H9 (cell line): ENCODE measurements at regions not wholly inside any gene's neighbourhood (a gene's known extent, or its start where the extent isn't known, plus 50 kb on each side); places are given as distances from the start of the nearest gene placed in this dataset.

Experiments
- DNase-seq: peaks from one replicate; pipeline ENCODE4 v3.0.0-alpha.2; 2017
- H2AFZ ChIP-seq: one replicate; pipeline ENCODE4 v1.6.1; 2013; ENCODE audit warnings: mild to moderate bottlenecking, low read length, control low read depth, moderate library complexity
- H2AK5ac ChIP-seq: 2 replicates; pipeline ENCODE4 v1.6.1; 2013; ENCODE audit warnings: low read length, control low read depth, mixed read lengths; ENCODE audit not compliant: insufficient read length
- H2BK120ac ChIP-seq: one replicate; pipeline ENCODE4 v1.6.1; 2013; ENCODE audit warnings: low read depth, mild to moderate bottlenecking, low read length, control low read depth, inconsistent platforms; ENCODE audit not compliant: poor library complexity, severe bottlenecking
- H2BK12ac ChIP-seq: 2 replicates; pipeline ENCODE4 v1.6.1; 2013; ENCODE audit warnings: low read length, control low read depth, mixed read lengths, low read depth; ENCODE audit not compliant: insufficient read length
- H2BK15ac ChIP-seq: 2 replicates; pipeline ENCODE4 v1.6.1; 2013; ENCODE audit warnings: low read depth, low read length, control low read depth
- H2BK20ac ChIP-seq: one replicate; pipeline ENCODE4 v1.6.1; 2013; ENCODE audit warnings: low read depth, mild to moderate bottlenecking, low read length, control low read depth, inconsistent platforms; ENCODE audit not compliant: poor library complexity, severe bottlenecking
- H2BK5ac ChIP-seq: 2 replicates; pipeline ENCODE4 v1.6.1; 2013; ENCODE audit warnings: low read length, control low read depth, mixed read lengths; ENCODE audit not compliant: insufficient read length
- H3K14ac ChIP-seq: 2 replicates; pipeline ENCODE4 v1.6.1; 2013; ENCODE audit warnings: low read length, control low read depth; ENCODE audit not compliant: insufficient read depth
- H3K18ac ChIP-seq: 2 replicates; pipeline ENCODE4 v1.6.1; 2013; ENCODE audit warnings: low read depth, mild to moderate bottlenecking, mixed read lengths, low read length, control low read depth; ENCODE audit not compliant: insufficient read length
- H3K23ac ChIP-seq: 2 replicates; pipeline ENCODE4 v1.6.1; 2013; ENCODE audit warnings: low read length, control low read depth, mixed read lengths, low read depth; ENCODE audit not compliant: insufficient read length
- H3K23me2 ChIP-seq: 2 replicates; pipeline ENCODE4 v1.6.1; 2013; ENCODE audit warnings: low read depth, mild to moderate bottlenecking, mixed read lengths, low read length, control low read depth; ENCODE audit not compliant: insufficient read length, poor library complexity, severe bottlenecking
- H3K27ac ChIP-seq: 2 replicates; pipeline ENCODE4 v1.5.1; 2013; ENCODE audit warnings: low read length, control low read depth, mixed read lengths, low read depth; ENCODE audit not compliant: insufficient read length
- H3K27me3 ChIP-seq: 2 replicates; pipeline ENCODE4 v1.6.1; 2013; ENCODE audit warnings: low read length, control low read depth, inconsistent platforms; ENCODE audit not compliant: insufficient read depth
- H3K4ac ChIP-seq: 2 replicates; pipeline ENCODE4 v1.6.1; 2013; ENCODE audit warnings: low read depth, mild to moderate bottlenecking, control low read depth, inconsistent platforms, low read length, moderate library complexity
- H3K4me1 ChIP-seq: 2 replicates; pipeline ENCODE4 v1.6.1; 2013; ENCODE audit warnings: low read length, control low read depth, inconsistent platforms; ENCODE audit not compliant: insufficient read depth
- H3K4me2 ChIP-seq: 2 replicates; pipeline ENCODE4 v1.6.1; 2013; ENCODE audit warnings: low read length, control low read depth, mixed read lengths; ENCODE audit not compliant: insufficient read length, insufficient read depth
- H3K56ac ChIP-seq: 2 replicates; pipeline ENCODE4 v1.6.1; 2013; ENCODE audit warnings: low read depth, mild to moderate bottlenecking, mixed read lengths, low read length, control low read depth; ENCODE audit not compliant: insufficient read length
- H3K79me1 ChIP-seq: 2 replicates; pipeline ENCODE4 v1.6.1; 2013; ENCODE audit warnings: low read depth, mild to moderate bottlenecking, moderate library complexity, low read length, control low read depth, inconsistent platforms; ENCODE audit not compliant: insufficient read depth, poor library complexity, severe bottlenecking
- H3K79me2 ChIP-seq: 2 replicates; pipeline ENCODE4 v1.6.1; 2013; ENCODE audit warnings: low read length, control low read depth, inconsistent platforms; ENCODE audit not compliant: insufficient read depth
- H3K9ac ChIP-seq: 2 replicates; pipeline ENCODE4 v1.6.1; 2013; ENCODE audit warnings: low read length, control low read depth, mixed read lengths; ENCODE audit not compliant: insufficient read length; ENCODE audit errors: extremely low read depth
- H3K9me3 ChIP-seq: one replicate; pipeline ENCODE4 v1.6.1; 2013; ENCODE audit warnings: low read depth, low read length, inconsistent platforms; ENCODE audit not compliant: control insufficient read depth
- H3T11ph ChIP-seq: one replicate; pipeline ENCODE4 v1.6.1; 2013; ENCODE audit warnings: mild to moderate bottlenecking, low read length, control low read depth, inconsistent platforms
- H4K20me1 ChIP-seq: one replicate; pipeline ENCODE4 v1.6.1; 2013; ENCODE audit not compliant: control insufficient read depth, insufficient read length, insufficient read depth
- H4K5ac ChIP-seq: 2 replicates; pipeline ENCODE4 v1.6.1; 2013; ENCODE audit warnings: low read depth, mild to moderate bottlenecking, mixed read lengths, low read length, control low read depth; ENCODE audit not compliant: insufficient read length
- H4K8ac ChIP-seq: replicated peaks from 2 replicates; pipeline ENCODE4 v1.6.1; 2013; ENCODE audit warnings: low read length, control low read depth, mixed read lengths, low read depth; ENCODE audit not compliant: insufficient read length
- H4K91ac ChIP-seq: 2 replicates; pipeline ENCODE4 v1.6.1; 2013; ENCODE audit warnings: low read depth, mild to moderate bottlenecking, moderate library complexity, mixed read lengths, low read length, control low read depth; ENCODE audit not compliant: insufficient read length
- H3K27ac Mint-ChIP-seq, 3 experiments: 2 replicates in 2 of 3; 3 replicates in 1 of 3; pipeline ENCODE4 v1.8.0; 2020 to 2021; ENCODE audit warnings: mixed read lengths in 3 of 3, mild to moderate bottlenecking in 1 of 3, moderate library complexity in 1 of 3
- H3K27me3 Mint-ChIP-seq: 2 replicates; pipeline ENCODE4 v1.8.0; 2021; ENCODE audit warnings: low read depth, mild to moderate bottlenecking, moderate library complexity, mixed read lengths
- H3K36me3 Mint-ChIP-seq, 3 experiments: 2 replicates in 2 of 3; 3 replicates in 1 of 3; pipeline ENCODE4 v1.8.0; 2020 to 2021; ENCODE audit warnings: low read depth in 3 of 3, mixed read lengths in 3 of 3; ENCODE audit not compliant: insufficient read depth in 1 of 3
- H3K4me1 Mint-ChIP-seq, 2 experiments: 2 replicates each; pipeline ENCODE4 v1.8.0; 2020; ENCODE audit warnings: mixed read lengths in 2 of 2
- H3K4me3 Mint-ChIP-seq, 2 experiments: 2 replicates in 1 of 2; 3 replicates in 1 of 2; pipeline ENCODE4 v1.8.0; 2020 to 2021; ENCODE audit warnings: mild to moderate bottlenecking in 2 of 2, mixed read lengths in 2 of 2, moderate library complexity in 1 of 2
- H3K9me3 Mint-ChIP-seq, 2 experiments: 2 replicates in 1 of 2; 3 replicates in 1 of 2; pipeline ENCODE4 v1.8.0; 2020; ENCODE audit warnings: mild to moderate bottlenecking in 2 of 2, mixed read lengths in 2 of 2, moderate library complexity in 1 of 2
- WGBS: extraction: QIAGEN DNeasy Blood & Tissue Kit; methylation state at CpG from one replicate; pipeline ENCODE4 v1.1.7; 2013; ENCODE audit warnings: missing lambda C conversion rate, low lambda C conversion rate, mixed read lengths; ENCODE audit not compliant: insufficient read length; ENCODE audit errors: extremely low coverage; 5-methylcytosine and 5-hydroxymethylcytosine counted together
- TF ChIP-seq, protein P1 (sequence below): fragments of 200-600 bp; sonication (generic); conservative IDR thresholded peaks from 3 replicates; pipeline ENCODE4 v1.8.0; 2021; ENCODE audit warnings: antibody characterized with exemption, mild to moderate bottlenecking

DNA sequence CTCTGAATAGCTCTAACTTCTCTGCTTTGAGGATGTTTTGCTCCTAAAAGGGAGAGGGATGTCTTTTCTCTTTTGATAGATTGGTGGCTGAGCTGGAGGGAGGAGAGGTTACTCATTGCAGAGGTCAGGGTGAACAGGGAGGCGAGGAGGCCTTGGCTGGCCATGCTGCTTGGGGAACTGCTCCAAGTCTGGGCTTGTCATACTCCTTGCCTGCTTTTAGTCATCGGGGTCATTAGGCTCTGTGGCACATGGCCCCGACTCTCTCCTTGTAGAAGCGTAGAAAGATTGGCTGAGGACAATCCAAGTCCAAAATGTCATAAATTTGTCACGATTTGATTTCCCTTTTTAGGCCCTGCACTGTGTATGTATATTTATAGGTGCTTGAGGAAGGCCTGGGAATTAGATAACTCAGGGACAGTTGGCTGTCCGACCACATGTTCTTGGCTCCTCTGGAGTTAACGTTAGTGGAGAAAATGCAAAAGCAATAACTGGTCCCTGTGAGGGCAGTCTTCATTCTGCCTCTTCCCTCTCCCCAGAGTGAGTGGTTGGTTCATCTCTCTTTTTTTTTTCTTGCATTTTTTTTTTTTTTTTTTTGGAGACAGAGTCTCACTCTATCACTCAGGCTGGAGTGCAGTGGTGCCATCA is 160.1 kb downstream of the SCP2D1 start:
- Mint-ChIP-seq H3K36me3 (no peaks in the 10 kb centered on the region), H3K4me3 (no peak overlapping the region), H3K4me1 (no peaks in the 10 kb centered on the region; a peak in 1 of 4 replicates), H3K27me3 (no peaks in the 10 kb centered on the region), H3K9me3 (no peaks in the 10 kb centered on the region), H3K27ac (no peak overlapping the region)
- Histone ChIP-seq H2BK20ac (no peak overlapping the region), H3K56ac (no peak overlapping the region), H3K23me2 (no peaks in the 10 kb centered on the region), H4K91ac (peak overlapping the region; percentile 9), H2BK12ac (no peak overlapping the region), H4K5ac (no peak overlapping the region), H3K23ac (no peak overlapping the region), H2BK15ac (no peak overlapping the region), H3K9ac (no peak overlapping the region), H3K79me2 (no peaks in the 10 kb centered on the region), H3K18ac (no peak overlapping the region), H2AFZ (no peak overlapping the region), H3K4me2 (no peak overlapping the region), H3K4ac (no peak overlapping the region), H3K27ac (no peak overlapping the region), H3K4me1 (peaks cover 6% of the 10 kb centered on the region; the same call in 1 of the 2 replicates), H4K8ac (no peak overlapping the region), H3K27me3 (no peaks in the 10 kb centered on the region), H2BK120ac (no peak overlapping the region), H4K20me1 (no peaks in the 10 kb centered on the region), H3K14ac (no peak overlapping the region), H2BK5ac (no peak overlapping the region), H3K79me1 (no peaks in the 10 kb centered on the region), H3K9me3 (no peaks in the 10 kb centered on the region), H3T11ph (no peak overlapping the region), H2AK5ac (no peak overlapping the region)
- TF ChIP-seq, protein P1, sequence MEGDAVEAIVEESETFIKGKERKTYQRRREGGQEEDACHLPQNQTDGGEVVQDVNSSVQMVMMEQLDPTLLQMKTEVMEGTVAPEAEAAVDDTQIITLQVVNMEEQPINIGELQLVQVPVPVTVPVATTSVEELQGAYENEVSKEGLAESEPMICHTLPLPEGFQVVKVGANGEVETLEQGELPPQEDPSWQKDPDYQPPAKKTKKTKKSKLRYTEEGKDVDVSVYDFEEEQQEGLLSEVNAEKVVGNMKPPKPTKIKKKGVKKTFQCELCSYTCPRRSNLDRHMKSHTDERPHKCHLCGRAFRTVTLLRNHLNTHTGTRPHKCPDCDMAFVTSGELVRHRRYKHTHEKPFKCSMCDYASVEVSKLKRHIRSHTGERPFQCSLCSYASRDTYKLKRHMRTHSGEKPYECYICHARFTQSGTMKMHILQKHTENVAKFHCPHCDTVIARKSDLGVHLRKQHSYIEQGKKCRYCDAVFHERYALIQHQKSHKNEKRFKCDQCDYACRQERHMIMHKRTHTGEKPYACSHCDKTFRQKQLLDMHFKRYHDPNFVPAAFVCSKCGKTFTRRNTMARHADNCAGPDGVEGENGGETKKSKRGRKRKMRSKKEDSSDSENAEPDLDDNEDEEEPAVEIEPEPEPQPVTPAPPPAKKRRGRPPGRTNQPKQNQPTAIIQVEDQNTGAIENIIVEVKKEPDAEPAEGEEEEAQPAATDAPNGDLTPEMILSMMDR = no peak
- DNase-seq = no peak
- WGBS = no CpG with 5 or more reads among the region's 7 CpGs
